Heart right ventricle (tissue), 16 donors: ENCODE measurements at regions not wholly inside any gene's neighbourhood (a gene's known extent, or its start where the extent isn't known, plus 50 kb on each side); places are given as distances from the start of the nearest gene placed in this dataset.

ENCODE experiments used
- ATAC-seq, 8 donors: fragments of 200-7000 bp; cut with Tn5 transposase; one replicate each; pipeline ENCODE4 v1.9.1; 2020; ENCODE audit warnings: mild to moderate bottlenecking in 8 of 8, moderate library complexity in 8 of 8, moderate number of reproducible peaks in 1 of 8
- DNase-seq, 2 donors: peaks; one replicate each; pipeline ENCODE4 v3.0.0-alpha.2; 2020
- H3K27ac ChIP-seq, 10 donors: fragments of 200-600 bp; sonication (generic) in 2 of 10; one replicate each; pipeline versions ENCODE4 v1.5.0 to v1.8.0; 2020 to 2022; ENCODE audit warnings: mild to moderate bottlenecking in 3 of 10
- H3K27me3 ChIP-seq, 7 donors: fragments of 200-600 bp; one replicate each; pipeline ENCODE4 v1.8.0; 2021 to 2022; ENCODE audit warnings: mild to moderate bottlenecking in 2 of 7
- H3K36me3 ChIP-seq, 9 donors: fragments of 200-600 bp; sonication (generic) in 1 of 9; one replicate each; pipeline versions ENCODE4 v1.5.0 to v1.8.0; 2020 to 2022; ENCODE audit warnings: mild to moderate bottlenecking in 2 of 9
- H3K4me1 ChIP-seq, 9 donors: fragments of 200-600 bp; sonication (generic) in 1 of 9; one replicate each; pipeline versions ENCODE4 v1.5.0 to v1.8.0; 2020 to 2022; ENCODE audit warnings: mild to moderate bottlenecking in 4 of 9
- H3K4me3 ChIP-seq, 10 donors: fragments of 200-600 bp; sonication (generic) in 2 of 10; one replicate each; pipeline versions ENCODE4 v1.5.0 to v1.8.0; 2020 to 2022; ENCODE audit warnings: mild to moderate bottlenecking in 7 of 10, moderate library complexity in 2 of 10
- H3K9me3 ChIP-seq, 11 donors: fragments of 200-600 bp in 10 of 11; sonication (generic) in 2 of 11; one replicate each; pipeline versions ENCODE4 v1.5.0 to v1.8.0; 2013 to 2022; ENCODE audit warnings: mild to moderate bottlenecking in 2 of 11, control low read depth in 1 of 11, moderate library complexity in 1 of 11
- CTCF ChIP-seq, 9 donors: fragments of 200-600 bp; sonication (generic) in 2 of 9; IDR thresholded peaks; one replicate each; pipeline versions ENCODE4 v1.5.0 to v1.8.0; 2021 to 2022; ENCODE audit warnings: antibody characterized with exemption in 9 of 9, mild to moderate bottlenecking in 5 of 9, moderate library complexity in 1 of 9
- WGBS, 2 donors: extraction: QIAGEN DNeasy Blood & Tissue Kit; methylation state at CpG; one replicate each; pipeline ENCODE4 v1.1.7; 2013; ENCODE audit warnings: inconsistent platforms in 1 of 2; 5-methylcytosine and 5-hydroxymethylcytosine counted together
- intact Hi-C, 10 donors: fragments of 100-400 bp; cut with DNase I; formaldehyde crosslinking; loops; one replicate each; pipeline versions ENCODE4 v1.11.1 to v1.14.2; 2022
- donor health status: Arrhythmogenic right ventricular cardiomyopathy.
- donor health status: ischemic (EF 13 %, LVEDD 7.1; RV severe dilation, severe dysfunction).
- donor health status: healthy with polysubstance abuse.
- donor health status: DM: no; HTN: yes; CAD: no.
- donor health status: DM: no; HTN: no; CAD: no.
- donor health status: ischemic (EF 25% LVEDD 6.9; RV normal size, moderate dysfunction).
- donor health status: ischemic (EF 25% LVEDD 5.7; RV mildly dilated, moderate dysfunction).
- donor health status: healthy.
- donor health status: DM: yes; HTN: yes; CAD: no.
- donor health status: Ischemic cardiomyopathy.
- donor health status: ischemic (EF 35%, LVEDD 5.7; RV mildly dilated, moderate dysfunction).
- donor health status: nonischemic (EF 11% LVEDD 7.7; RV severe dilation, severe dysfunction).
- donor health status: DM: yes; HTN: yes; CAD: no.
- donor health status: PGD.
- donor health status: ischemic (EF 29% LVEDD 5.4; RV normal size, mild dysfunction).
- donor health status: nonischemic (EF 23%, LVEDD 6.1; RV moderate dilation, normal function).

- no peak for ATAC-seq
- intact Hi-C loops, result no loop called here
- no peaks in the 10 kb centered on the region for H3K36me3 ChIP-seq
- no peak for TF ChIP-seq CTCF (IDR thresholded peaks at IDR 0.05)
- H3K4me1 ChIP-seq, result peaks cover 0 to 4% (median 0%) of the 10 kb centered on the region in 9 donors
- H3K9me3 ChIP-seq, result no peaks in the 10 kb centered on the region
- DNase-seq, result no peak
- H3K27me3 ChIP-seq, result no peaks in the 10 kb centered on the region
- no peak overlapping the region for H3K27ac ChIP-seq
- 95% methylated on average over 2 of the region's 2 CpGs for WGBS, 2 donors
- H3K4me3 ChIP-seq, result no peak overlapping the region
These were observed 52.1 kb downstream of the CARTPT start for GRCh38 chr5:71771191-71771590.

GRCh38 chr5:71778678-71779276 lies 59.7 kb downstream of the CARTPT start:
- Histone ChIP-seq H3K27ac (no peak overlapping the region), H3K4me1 (peaks cover 0 to 14% (median 5%) of the 10 kb centered on the region in 9 donors), H3K9me3 (no peaks in the 10 kb centered on the region), H3K4me3 (no peak overlapping the region), H3K36me3 (no peaks in the 10 kb centered on the region), H3K27me3 (no peaks in the 10 kb centered on the region)
- DNase-seq, result no peak
- TF ChIP-seq CTCF (IDR thresholded peaks at IDR 0.05), result peak in 8 of 9 donors; percentile 26 to 75 (median 59)
- intact Hi-C loops, result no loop called here
- 59 to 66% methylated on average over 4 of the region's 4 CpGs for WGBS, 2 donors
- ATAC-seq, result peak in 7 of 8 donors; percentile 46 to 76 (median 60)

- H3K36me3 ChIP-seq, result no peaks in the 10 kb centered on the region
- H3K27me3 ChIP-seq, result no peaks in the 10 kb centered on the region
- no peaks in the 10 kb centered on the region for H3K9me3 ChIP-seq
- no peak overlapping the region for H3K27ac ChIP-seq
- intact Hi-C loops, result loop anchor here (5.0 to 10.0 kb wide), 10 partner anchors 142 to 534 kb away; partner anchors contain the start of gene MAP1B (in 6 of the 10)
- no peak overlapping the region for H3K4me3 ChIP-seq
- 86 to 93% methylated on average over 6 of the region's 6 CpGs for WGBS, 2 donors
- no peak for DNase-seq
- no peak for TF ChIP-seq CTCF (IDR thresholded peaks at IDR 0.05)
- no peak for ATAC-seq
- peaks cover 0 to 16% (median 5%) of the 10 kb centered on the region in 9 donors for H3K4me1 ChIP-seq
These were observed 61.5 kb downstream of the CARTPT start for GRCh38 chr5:71780597-71780996.

GRCh38 chr5:71782393-71782770 lies 63.3 kb downstream of the CARTPT start:
- H3K27ac ChIP-seq, result peak overlapping the region in 2 of 10 donors; percentile 28 to 41
- H3K4me1 ChIP-seq, result peaks cover 0 to 16% (median 5%) of the 10 kb centered on the region in 9 donors
- 90 to 97% methylated on average over 3 of the region's 3 CpGs for WGBS, 2 donors
- H3K9me3 ChIP-seq, result no peaks in the 10 kb centered on the region
- peak overlapping the region in 6 of 10 donors; percentile 20 to 37 (median 34) for H3K4me3 ChIP-seq
- DNase-seq, result no peak
- no peaks in the 10 kb centered on the region for H3K27me3 ChIP-seq
- ATAC-seq, result no peak
- H3K36me3 ChIP-seq, result no peaks in the 10 kb centered on the region
- intact Hi-C loops, result loop anchor here (2.0 to 10.0 kb wide), 15 partner anchors 48 to 532 kb away; partner anchors contain the start of gene MAP1B (in 6 of the 10)
- TF ChIP-seq CTCF (IDR thresholded peaks at IDR 0.05), result no peak
